Eye (tissue), 1 donor: ENCODE measurements at regions not wholly inside any gene's neighbourhood (a gene's known extent, or its start where the extent isn't known, plus 50 kb on each side); places are given as distances from the start of the nearest gene placed in this dataset.
A peak's percentile ranks its signal among the peaks of the same experiment; 100 is the strongest.

Experiments used
- DNase-seq: peaks from one replicate; pipeline ENCODE4 v3.0.0-alpha.2; 2015

DNA sequence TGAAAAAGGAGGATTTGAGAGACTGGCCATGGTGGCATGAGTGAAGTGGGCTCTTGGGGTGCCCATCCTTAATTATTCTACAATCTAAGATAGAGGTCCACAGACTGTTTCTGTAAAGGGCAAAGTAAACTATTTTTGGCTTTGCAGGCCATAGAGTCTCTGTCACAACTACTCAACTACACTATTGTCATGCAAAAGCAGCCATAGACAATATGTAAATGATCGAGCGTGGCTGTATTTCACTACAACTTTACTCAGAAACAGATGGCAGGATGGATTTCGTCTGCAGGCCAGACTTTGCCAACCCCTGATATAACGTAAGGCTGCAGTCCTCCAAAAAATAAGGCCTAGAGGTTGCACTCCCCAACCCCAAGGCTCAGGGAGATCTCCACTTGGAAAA lies 58.2 kb upstream of the NAA20 start:
- no peak for DNase-seq

DNA sequence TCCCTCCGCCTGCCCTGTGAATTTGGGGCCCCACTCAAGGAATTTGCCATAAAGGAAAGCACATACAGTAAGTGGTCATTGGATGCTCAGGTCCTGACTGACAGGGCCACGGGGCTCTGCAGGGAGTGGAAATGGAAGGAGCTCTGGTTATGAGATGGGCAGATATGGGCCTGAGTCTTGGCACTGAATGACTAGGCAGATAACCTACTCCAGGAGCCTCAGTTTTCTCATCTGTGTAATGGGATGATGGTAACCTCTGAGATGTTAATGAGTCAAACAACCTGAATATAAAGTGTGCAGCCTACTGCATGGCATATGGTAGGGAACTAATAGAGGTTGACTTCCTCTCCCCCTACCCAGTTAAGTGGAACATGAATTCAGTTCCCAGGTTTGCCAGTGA lies 56.4 kb upstream of the NAA20 start:
- DNase-seq, result no peak

DNA sequence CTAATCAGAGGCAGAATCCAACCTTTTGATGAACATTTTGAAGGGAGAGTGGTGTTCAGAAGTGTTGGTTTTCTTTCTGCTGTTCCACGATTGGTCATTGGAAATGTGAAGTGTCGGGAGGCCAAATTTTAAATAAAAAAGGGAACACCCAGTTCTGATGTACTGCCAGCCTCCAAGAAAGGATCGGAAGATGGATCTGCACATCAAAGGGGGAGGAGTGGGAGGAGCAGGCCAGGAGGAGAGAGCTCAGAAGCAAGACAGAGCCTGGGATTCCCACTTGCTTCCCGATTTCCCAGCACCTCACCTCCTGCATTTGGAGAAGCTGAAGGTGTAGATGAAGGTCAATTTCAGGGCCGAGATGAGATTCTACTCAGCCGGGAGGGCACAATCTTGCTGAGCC lies 55.9 kb upstream of the NAA20 start:
- DNase-seq, result no peak

DNA sequence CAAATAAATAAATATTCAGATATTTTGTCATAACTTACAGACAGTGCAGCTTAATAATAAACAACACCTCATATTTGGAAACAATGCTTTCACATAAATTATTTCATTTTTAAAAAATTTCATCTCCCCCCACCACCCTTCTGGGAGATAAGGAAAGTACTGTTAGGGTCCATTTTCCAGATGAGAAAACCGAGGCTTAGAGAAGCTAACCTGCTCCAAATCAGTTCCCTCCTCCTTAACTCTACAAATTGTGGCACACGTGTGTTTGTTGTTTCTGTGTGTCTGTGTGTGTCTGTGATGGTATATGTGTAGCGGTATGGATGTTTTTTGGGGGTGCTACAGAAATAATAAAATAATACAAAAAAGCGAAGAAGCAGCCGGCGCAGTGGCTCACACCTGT lies 54.2 kb upstream of the NAA20 start:
- DNase-seq, result no peak

DNA sequence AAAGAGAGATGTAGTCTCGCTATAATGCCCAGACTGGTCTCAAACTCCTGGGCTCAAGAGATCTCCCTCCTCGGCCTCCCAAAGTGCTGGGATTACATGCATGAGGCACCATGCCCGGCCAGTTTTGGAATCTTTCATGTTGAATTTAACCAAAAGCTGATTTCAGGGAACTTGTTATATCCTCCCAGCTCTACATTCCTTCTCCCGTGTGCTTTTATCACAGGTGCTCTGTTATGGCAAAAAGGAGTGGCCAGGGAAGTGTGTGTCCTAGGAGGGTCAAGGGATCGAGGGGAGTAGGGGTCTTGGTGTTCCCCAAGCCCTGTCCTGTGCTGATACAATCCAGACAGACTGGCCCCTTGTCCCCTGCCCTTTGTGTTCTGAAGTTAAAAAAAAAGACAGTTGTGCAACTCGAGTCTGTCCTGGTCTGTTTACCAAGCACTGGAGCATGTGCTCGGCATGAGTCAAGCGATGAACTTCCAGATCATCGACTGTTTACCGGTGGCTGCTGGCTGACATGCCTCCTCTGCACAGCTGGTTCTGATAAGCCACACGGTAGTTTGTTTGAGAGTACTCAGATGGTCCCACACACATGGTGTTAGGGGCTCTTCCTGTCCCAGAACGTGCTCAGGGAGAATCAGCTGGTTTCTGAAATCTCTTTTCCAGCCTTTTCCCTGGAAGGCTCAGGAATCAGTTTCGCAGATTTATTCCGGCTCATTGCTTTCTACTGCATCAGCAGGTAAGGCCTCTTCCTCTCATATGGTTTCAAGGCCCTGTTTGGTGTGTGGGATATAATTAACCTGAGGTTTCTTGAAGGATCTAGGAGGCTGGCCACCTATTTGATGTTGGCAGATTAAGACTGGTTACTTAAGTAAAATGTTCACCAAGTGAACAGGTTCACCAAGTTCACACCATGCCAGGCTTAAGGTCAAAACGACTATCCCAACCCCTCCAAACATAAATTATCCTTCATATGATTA lies 52.6 kb upstream of the NAA20 start:
- peak; percentile 52 for DNase-seq

DNA sequence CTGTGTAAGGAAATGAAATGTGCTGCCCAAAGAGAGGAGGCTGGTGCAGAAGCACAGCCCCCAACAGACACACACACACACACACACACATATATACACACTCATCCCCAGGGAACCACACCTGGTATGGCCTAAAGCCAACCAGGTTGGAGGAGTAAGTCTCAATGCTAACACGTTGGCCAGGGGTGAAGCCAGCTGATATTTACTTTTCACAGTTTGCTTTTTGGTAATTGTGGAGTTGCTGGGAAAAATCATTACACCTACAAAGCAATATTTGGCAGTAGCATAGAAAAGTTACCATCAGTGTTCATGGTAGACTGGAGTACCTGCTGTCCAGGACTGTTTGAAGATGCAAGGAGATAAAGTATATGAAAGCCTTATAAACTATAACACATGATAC lies 50.3 kb upstream of the NAA20 start:
- DNase-seq, result no peak
